HEK293 (cell line): ENCODE measurements at regions not wholly inside any gene's neighbourhood (a gene's known extent, or its start where the extent isn't known, plus 50 kb on each side); places are given as distances from the start of the nearest gene placed in this dataset.
"Not testable (repeated sequence)": the region's sequence is repeated elsewhere in the genome, so short reads cannot be mapped to it uniquely, and the experiment has no call there.

Experiments
- CTCF ChIA-PET: fragments of 350-600 bp; formaldehyde crosslinking; extraction: SDS; loops from one replicate; lab custom pipeline; 2021; ENCODE audit warnings: antibody characterized with exemption; lab: Yijun Ruan, JAX
- POLR2A ChIA-PET: fragments of 300-600 bp; formaldehyde crosslinking; extraction: SDS; loops from one replicate; lab custom pipeline; 2020; ENCODE audit warnings: antibody characterized with exemption, inconsistent platforms; lab: Yijun Ruan, JAX
- H3K27ac ChIP-seq: fragments of 200-500 bp; sonication (Bioruptor generic); 2 replicates; pipeline ENCODE4 v1.5.1; 2014; ENCODE audit warnings: low read depth, low read length, control low read depth, inconsistent platforms; ENCODE audit errors: extremely low read depth
- H3K36me3 ChIP-seq, 2 experiments: fragments of 200-500 bp in 1 of 2; sonication (Bioruptor generic) in 1 of 2; 1 replicate in 1 of 2; 2 replicates in 1 of 2; pipeline ENCODE4 v1.5.1; 2014 to 2017; ENCODE audit warnings: inconsistent platforms in 2 of 2, low read length in 2 of 2; ENCODE audit not compliant: control insufficient read depth in 2 of 2, insufficient read depth in 1 of 2
- H3K4me1 ChIP-seq: fragments of 200-500 bp; sonication (Bioruptor generic); 2 replicates; pipeline ENCODE4 v1.5.1; 2014; ENCODE audit warnings: mild to moderate bottlenecking, low read length, inconsistent platforms; ENCODE audit not compliant: control insufficient read depth, insufficient read depth
- H3K4me3 ChIP-seq: 2 replicates; pipeline ENCODE4 v1.5.1; 2011; ENCODE audit warnings: low read depth, mild to moderate bottlenecking, control low read depth, low read length, moderate library complexity
- H3K9me3 ChIP-seq: fragments of 200-500 bp; sonication (Bioruptor generic); 2 replicates; pipeline ENCODE4 v1.5.1; 2014; ENCODE audit warnings: low read depth, low read length, inconsistent platforms; ENCODE audit not compliant: control insufficient read depth, insufficient read depth
- HOXA7 ChIP-seq: sonication (generic); formaldehyde crosslinking; IDR thresholded peaks from 2 replicates; pipeline ENCODE4 v1.8.1; 2022; ENCODE audit warnings: missing genetic modification reagents, borderline replicate concordance
- SETDB1 ChIP-seq: IDR thresholded peaks from one replicate; pipeline ENCODE4 v1.6.1; 2017; ENCODE audit warnings: mild to moderate bottlenecking, low read length, moderate library complexity, mixed read lengths; ENCODE audit not compliant: insufficient read length
- TRIM28 ChIP-seq: IDR thresholded peaks from 2 replicates; pipeline ENCODE4 v1.6.1; 2011; ENCODE audit warnings: low read length, control low read depth, borderline replicate concordance
- ZBTB21 ChIP-seq: fragments of 450-650 bp; formaldehyde crosslinking; IDR thresholded peaks from 2 replicates; pipeline ENCODE4 v1.5.1; 2017; ENCODE audit warnings: missing biosample characterization, missing genetic modification characterization
- ZNF140 ChIP-seq: fragments of 450-650 bp; formaldehyde crosslinking; IDR thresholded peaks from 2 replicates; pipeline ENCODE4 v1.5.1; 2016; ENCODE audit warnings: missing biosample characterization, missing genetic modification characterization
- ZNF266 ChIP-seq: fragments of 450-650 bp; formaldehyde crosslinking; IDR thresholded peaks from 2 replicates; pipeline ENCODE4 v1.5.1; 2016; ENCODE audit warnings: missing biosample characterization, missing genetic modification characterization, low read depth
- ZNF473 ChIP-seq: fragments of 450-650 bp; formaldehyde crosslinking; IDR thresholded peaks from 2 replicates; pipeline ENCODE4 v1.5.1; 2017; ENCODE audit warnings: missing biosample characterization, missing genetic modification characterization
- ZNF629 ChIP-seq: fragments of 450-650 bp; formaldehyde crosslinking; IDR thresholded peaks from 2 replicates; pipeline ENCODE4 v1.5.1; 2017; ENCODE audit warnings: missing biosample characterization, missing genetic modification characterization
- ZNF707 ChIP-seq: fragments of 450-650 bp; formaldehyde crosslinking; IDR thresholded peaks from 2 replicates; pipeline ENCODE4 v1.5.1; 2016; ENCODE audit warnings: missing biosample characterization, missing genetic modification characterization
- ZNF76 ChIP-seq: fragments of 450-650 bp; formaldehyde crosslinking; IDR thresholded peaks from 2 replicates; pipeline ENCODE4; 2016; ENCODE audit warnings: low read depth, missing biosample characterization, missing genetic modification characterization, borderline replicate concordance
- TF ChIP-seq, protein P1 (sequence below): fragments of 450-650 bp; formaldehyde crosslinking; IDR thresholded peaks from 2 replicates; pipeline ENCODE4 v1.5.1; 2016; ENCODE audit warnings: missing biosample characterization, missing genetic modification characterization, borderline replicate concordance
- TF ChIP-seq, protein P2 (sequence below): fragments of 450-650 bp; formaldehyde crosslinking; IDR thresholded peaks from 2 replicates; pipeline ENCODE4 v1.5.1; 2016; ENCODE audit warnings: missing biosample characterization, missing genetic modification characterization
- TF ChIP-seq, protein P3 (sequence below): fragments of 450-650 bp; formaldehyde crosslinking; IDR thresholded peaks from 2 replicates; pipeline ENCODE4 v1.5.1; 2016; ENCODE audit warnings: missing biosample characterization, missing genetic modification characterization, low read depth
- TF ChIP-seq, protein P4 (sequence below): fragments of 450-650 bp; formaldehyde crosslinking; IDR thresholded peaks from 2 replicates; pipeline ENCODE4 v1.5.1; 2016; ENCODE audit warnings: missing biosample characterization, missing genetic modification characterization

DNA sequence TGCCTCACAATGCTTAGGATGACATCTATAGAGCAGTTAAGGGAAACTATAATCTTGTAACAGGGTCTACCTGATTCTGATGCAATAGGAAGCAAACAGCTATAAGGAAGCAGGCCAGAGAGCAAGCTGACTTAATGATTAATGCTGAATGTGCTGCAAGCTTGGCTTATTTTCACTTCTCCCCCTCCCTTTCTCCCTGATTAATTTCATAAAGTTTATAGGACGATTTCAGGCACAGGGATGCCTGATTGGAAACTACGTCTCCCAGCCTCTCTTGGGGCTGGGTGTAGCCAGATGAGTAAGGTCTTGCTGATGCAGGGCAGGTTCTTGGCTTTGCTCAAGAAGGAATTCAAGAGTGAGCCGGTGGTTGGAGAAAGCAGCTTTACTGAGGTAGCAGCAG, 82.8 kb upstream of the MRI1 start (continued):
- TF ChIP-seq, protein P1, sequence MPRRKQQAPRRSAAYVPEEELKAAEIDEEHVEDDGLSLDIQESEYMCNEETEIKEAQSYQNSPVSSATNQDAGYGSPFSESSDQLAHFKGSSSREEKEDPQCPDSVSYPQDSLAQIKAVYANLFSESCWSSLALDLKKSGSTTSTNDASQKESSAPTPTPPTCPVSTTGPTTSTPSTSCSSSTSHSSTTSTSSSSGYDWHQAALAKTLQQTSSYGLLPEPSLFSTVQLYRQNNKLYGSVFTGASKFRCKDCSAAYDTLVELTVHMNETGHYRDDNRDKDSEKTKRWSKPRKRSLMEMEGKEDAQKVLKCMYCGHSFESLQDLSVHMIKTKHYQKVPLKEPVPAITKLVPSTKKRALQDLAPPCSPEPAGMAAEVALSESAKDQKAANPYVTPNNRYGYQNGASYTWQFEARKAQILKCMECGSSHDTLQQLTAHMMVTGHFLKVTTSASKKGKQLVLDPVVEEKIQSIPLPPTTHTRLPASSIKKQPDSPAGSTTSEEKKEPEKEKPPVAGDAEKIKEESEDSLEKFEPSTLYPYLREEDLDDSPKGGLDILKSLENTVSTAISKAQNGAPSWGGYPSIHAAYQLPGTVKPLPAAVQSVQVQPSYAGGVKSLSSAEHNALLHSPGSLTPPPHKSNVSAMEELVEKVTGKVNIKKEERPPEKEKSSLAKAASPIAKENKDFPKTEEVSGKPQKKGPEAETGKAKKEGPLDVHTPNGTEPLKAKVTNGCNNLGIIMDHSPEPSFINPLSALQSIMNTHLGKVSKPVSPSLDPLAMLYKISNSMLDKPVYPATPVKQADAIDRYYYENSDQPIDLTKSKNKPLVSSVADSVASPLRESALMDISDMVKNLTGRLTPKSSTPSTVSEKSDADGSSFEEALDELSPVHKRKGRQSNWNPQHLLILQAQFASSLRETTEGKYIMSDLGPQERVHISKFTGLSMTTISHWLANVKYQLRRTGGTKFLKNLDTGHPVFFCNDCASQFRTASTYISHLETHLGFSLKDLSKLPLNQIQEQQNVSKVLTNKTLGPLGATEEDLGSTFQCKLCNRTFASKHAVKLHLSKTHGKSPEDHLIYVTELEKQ (tag by site-specific recombination) = no peak
- TF ChIP-seq HOXA7 (no peak), ZNF707 (tag by site-specific recombination) (no peak), ZNF473 (tag by site-specific recombination) (no peak)
- TF ChIP-seq, all 188 proteins: peak for 0

DNA sequence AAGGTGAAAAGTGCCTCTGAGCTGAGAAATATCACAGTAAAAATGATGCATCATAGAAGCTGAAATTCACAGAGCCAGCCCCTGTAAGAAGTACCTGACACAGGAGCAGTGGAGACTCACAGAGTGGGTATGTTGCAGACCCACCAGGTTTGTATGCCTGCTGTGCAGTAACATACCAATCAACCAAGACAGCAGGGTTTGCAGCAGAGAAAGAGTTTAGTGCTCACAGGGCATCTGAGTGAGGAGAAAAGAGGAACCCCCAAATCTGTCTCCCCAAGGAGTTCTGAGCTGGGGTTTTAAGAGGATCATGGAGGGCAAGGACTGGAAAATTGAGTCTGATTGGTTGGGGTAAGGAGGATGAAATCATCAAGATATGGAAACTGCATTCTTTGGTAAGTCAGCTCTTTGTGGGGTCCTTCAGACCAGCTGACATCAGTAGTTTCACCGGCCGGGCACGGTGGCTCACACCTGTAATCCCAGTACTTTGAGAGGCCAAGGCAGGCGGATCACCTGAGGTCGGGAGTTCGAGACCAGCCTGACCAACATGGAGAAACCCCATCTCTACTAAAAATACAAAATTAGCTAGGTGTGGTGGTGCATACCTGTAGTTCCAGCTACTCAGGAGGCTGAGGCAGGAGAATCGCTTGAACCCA, 83.5 kb upstream of the MRI1 start:
- TF ChIP-seq TRIM28 = peak; percentile 94
- peak; percentile 93 for TF ChIP-seq ZNF266
- TF ChIP-seq SETDB1 = peak; percentile 97
- TF ChIP-seq, protein P2, sequence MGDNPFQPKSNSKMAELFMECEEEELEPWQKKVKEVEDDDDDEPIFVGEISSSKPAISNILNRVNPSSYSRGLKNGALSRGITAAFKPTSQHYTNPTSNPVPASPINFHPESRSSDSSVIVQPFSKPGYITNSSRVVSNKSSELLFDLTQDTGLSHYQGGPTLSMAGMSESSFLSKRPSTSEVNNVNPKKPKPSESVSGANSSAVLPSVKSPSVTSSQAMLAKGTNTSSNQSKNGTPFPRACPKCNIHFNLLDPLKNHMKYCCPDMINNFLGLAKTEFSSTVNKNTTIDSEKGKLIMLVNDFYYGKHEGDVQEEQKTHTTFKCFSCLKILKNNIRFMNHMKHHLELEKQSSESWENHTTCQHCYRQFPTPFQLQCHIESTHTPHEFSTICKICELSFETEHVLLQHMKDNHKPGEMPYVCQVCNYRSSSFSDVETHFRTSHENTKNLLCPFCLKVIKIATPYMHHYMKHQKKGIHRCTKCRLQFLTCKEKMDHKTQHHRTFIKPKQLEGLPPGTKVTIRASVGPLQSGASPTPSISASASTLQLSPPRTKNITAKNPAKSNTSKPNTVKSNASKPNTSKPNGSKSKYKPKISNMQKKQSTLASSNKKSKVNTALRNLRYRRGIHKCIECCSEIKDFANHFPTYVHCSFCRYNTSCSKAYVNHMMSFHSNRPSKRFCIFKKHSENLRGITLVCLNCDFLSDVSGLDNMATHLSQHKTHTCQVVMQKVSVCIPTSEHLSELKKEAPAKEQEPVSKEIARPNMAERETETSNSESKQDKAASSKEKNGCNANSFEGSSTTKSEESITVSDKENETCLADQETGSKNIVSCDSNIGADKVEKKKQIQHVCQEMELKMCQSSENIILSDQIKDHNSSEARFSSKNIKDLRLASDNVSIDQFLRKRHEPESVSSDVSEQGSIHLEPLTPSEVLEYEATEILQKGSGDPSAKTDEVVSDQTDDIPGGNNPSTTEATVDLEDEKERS = peak; percentile 91
- TF ChIP-seq ZNF140 = peak; percentile 81; the same call in 1 of the 2 replicates
- CTCF ChIA-PET, H3K4me3 ChIP-seq, H3K27ac ChIP-seq, H3K36me3 ChIP-seq, H3K4me1 ChIP-seq, POLR2A ChIA-PET, H3K9me3 ChIP-seq: not testable (repeated sequence)

DNA sequence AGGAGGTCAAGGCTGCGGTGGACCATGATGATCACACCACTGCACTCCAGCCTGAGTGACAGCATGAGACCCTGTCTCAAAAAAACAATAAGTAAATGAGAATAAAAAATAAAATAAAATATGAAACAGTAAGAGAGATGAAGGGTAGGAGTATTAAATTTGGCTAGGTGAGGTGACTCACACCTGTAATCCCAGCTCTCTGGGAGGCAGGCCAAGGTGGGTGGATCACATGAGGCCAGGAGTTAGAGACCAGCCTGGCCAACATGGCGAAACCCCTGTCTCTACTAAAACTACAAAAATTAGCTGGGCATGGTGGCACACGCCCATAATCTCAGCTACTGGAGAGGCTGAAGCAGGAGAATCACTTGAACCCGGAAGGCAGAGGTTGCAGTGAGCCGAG, 87.4 kb upstream of the MRI1 start:
- CTCF ChIA-PET = interaction anchor here (0.6 kb wide), 1 partner anchor 157 kb away, joined by 3 read pairs; no protein-coding TSS in a partner anchor
- H3K9me3 ChIP-seq, H3K27ac ChIP-seq, POLR2A ChIA-PET, H3K4me3 ChIP-seq, H3K36me3 ChIP-seq, H3K4me1 ChIP-seq: not testable (repeated sequence)

DNA sequence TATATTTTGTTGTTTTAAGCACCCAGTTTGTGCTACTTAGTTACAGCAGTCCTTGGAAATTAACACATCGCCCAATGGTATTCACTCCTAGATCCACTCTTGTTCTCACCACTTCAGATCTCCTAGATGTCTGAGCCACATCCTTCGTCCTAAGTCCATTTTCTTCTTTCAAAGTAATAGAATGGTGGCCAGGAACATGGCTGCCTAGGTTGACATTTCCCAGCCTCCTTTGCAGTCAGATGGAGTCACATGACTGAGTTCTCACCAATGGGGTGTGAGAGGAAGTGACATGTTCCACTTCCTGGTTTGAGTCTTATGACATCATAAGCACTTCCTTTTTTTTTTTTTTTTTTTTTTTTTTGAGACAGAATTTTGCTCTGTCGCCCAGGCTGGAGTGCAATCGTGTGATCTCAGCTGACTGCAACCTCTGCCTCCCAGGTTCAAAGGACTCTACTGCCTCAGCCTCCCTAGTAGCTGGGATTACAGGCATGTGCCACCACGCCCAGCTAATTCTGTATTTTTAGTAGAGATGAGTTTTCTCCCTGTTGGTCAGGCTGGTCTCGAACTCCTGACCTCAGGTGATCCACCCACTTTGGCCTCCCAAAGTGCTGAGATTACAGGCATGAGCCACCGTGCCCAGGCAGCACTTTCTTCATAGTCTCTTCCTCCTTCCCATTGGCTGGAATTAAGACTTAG, 91.7 kb upstream of the MRI1 start:
- H3K4me3 ChIP-seq, H3K4me1 ChIP-seq, H3K9me3 ChIP-seq, POLR2A ChIA-PET, H3K27ac ChIP-seq, H3K36me3 ChIP-seq: not testable (repeated sequence)
- CTCF ChIA-PET = interaction anchor here (0.6 kb wide), 1 partner anchor 399 kb away, joined by 3 read pairs; no protein-coding TSS in a partner anchor
- TF ChIP-seq, protein P3, sequence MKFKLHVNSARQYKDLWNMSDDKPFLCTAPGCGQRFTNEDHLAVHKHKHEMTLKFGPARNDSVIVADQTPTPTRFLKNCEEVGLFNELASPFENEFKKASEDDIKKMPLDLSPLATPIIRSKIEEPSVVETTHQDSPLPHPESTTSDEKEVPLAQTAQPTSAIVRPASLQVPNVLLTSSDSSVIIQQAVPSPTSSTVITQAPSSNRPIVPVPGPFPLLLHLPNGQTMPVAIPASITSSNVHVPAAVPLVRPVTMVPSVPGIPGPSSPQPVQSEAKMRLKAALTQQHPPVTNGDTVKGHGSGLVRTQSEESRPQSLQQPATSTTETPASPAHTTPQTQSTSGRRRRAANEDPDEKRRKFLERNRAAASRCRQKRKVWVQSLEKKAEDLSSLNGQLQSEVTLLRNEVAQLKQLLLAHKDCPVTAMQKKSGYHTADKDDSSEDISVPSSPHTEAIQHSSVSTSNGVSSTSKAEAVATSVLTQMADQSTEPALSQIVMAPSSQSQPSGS (tag by site-specific recombination) = peak; percentile 87
- TF ChIP-seq ZNF76 (tag by site-specific recombination) (0 out of 2 replicates have a peak, but pooled peaks have one; percentile 16), ZBTB21 (tag by site-specific recombination) (peak; percentile 95), ZNF629 (tag by site-specific recombination) (peak; percentile 78)
- TF ChIP-seq, protein P4, sequence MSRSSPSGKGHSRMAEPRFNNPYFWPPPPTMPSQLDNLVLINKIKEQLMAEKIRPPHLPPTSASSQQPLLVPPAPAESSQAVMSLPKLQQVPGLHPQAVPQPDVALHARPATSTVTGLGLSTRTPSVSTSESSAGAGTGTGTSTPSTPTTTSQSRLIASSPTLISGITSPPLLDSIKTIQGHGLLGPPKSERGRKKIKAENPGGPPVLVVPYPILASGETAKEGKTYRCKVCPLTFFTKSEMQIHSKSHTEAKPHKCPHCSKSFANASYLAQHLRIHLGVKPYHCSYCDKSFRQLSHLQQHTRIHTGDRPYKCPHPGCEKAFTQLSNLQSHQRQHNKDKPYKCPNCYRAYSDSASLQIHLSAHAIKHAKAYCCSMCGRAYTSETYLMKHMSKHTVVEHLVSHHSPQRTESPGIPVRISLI = peak; percentile 80; the same call in 1 of the 2 replicates
